Endothelial cell of umbilical vein (primary cell): ENCODE measurements at regions not wholly inside any gene's neighbourhood (a gene's known extent, or its start where the extent isn't known, plus 50 kb on each side); places are given as distances from the start of the nearest gene placed in this dataset.

Source experiments
- BruUV-seq: library from RNA; stranded (reverse); fragments of 400-500 nt; replicated peaks from 2 replicates; lab custom pipeline; 2021; lab: Mats Ljungman, UMichigan
- CTCF ChIA-PET: fragments of 300-600, 350-600 bp; sonication (Branson Sonifier 250); formaldehyde crosslinking; loops from one replicate; lab custom pipeline; 2021; ENCODE audit warnings: antibody characterized with exemption, inconsistent platforms; lab: Charles Lee
- POLR2A ChIA-PET: fragments of 300-600, 350-600 bp; sonication (Branson Sonifier 250); formaldehyde crosslinking; loops from one replicate; lab custom pipeline; 2021; ENCODE audit warnings: antibody characterized with exemption, inconsistent platforms; lab: Charles Lee
- DNase-seq: peaks from one replicate; pipeline ENCODE4 v3.0.0-alpha.2; 2011; ENCODE audit warnings: low read depth, low spot score
- FAIRE-seq: peaks from 2 replicates; lab custom pipeline; 2011; peaks lifted over from hg19 to GRCh38; lab: Jason Lieb, UNC
- H2AFZ ChIP-seq: 2 replicates; pipeline ENCODE4 v1.6.0; 2012; ENCODE audit warnings: low read depth, low read length, control low read depth, inconsistent platforms
- H3K27ac ChIP-seq: 2 replicates; pipeline ENCODE4 v1.5.1; 2011; ENCODE audit warnings: low read depth, mild to moderate bottlenecking, control low read depth, low read length, moderate library complexity; ENCODE audit not compliant: insufficient read depth
- H3K27me3 ChIP-seq, 2 experiments: 2 replicates each; pipeline versions ENCODE4 v1.6.0 to v1.6.1; 2011; ENCODE audit warnings: low read length in 2 of 2, mixed read lengths in 1 of 2; ENCODE audit not compliant: control insufficient read depth in 2 of 2, insufficient read depth in 2 of 2
- H3K36me3 ChIP-seq, 2 experiments: 2 replicates in 1 of 2; 3 replicates in 1 of 2; pipeline ENCODE4 v1.5.1; 2011; ENCODE audit warnings: low read length in 2 of 2, mild to moderate bottlenecking in 1 of 2, moderate library complexity in 1 of 2; ENCODE audit not compliant: control insufficient read depth in 2 of 2, insufficient read depth in 2 of 2; ENCODE audit errors: extremely low read depth in 1 of 2
- H3K4me1 ChIP-seq: 3 replicates; pipeline ENCODE4 v1.5.1; 2011; ENCODE audit warnings: mild to moderate bottlenecking, low read length; ENCODE audit not compliant: control insufficient read depth, insufficient read depth; ENCODE audit errors: extremely low read depth
- H3K4me2 ChIP-seq: 2 replicates; pipeline ENCODE4 v1.6.1; 2011; ENCODE audit warnings: low read length, control low read depth, mixed read lengths; ENCODE audit not compliant: insufficient read depth
- H3K4me3 ChIP-seq, 3 experiments: fragments of 200-600 bp in 1 of 3; sonication (generic), shearing (Covaris generic) in 1 of 3; replicated peaks in 1 of 3; 2 replicates each; pipeline ENCODE4 v1.5.1; 2011 to 2016; ENCODE audit warnings: control low read depth in 3 of 3, low read length in 3 of 3, mild to moderate bottlenecking in 2 of 3, inconsistent platforms in 1 of 3, low read depth in 1 of 3, moderate library complexity in 1 of 3; ENCODE audit not compliant: insufficient read depth in 1 of 3
- H3K79me2 ChIP-seq: 2 replicates; pipeline ENCODE4 v1.6.0; 2012; ENCODE audit warnings: low read length, inconsistent platforms; ENCODE audit not compliant: control insufficient read depth, insufficient read depth
- H3K9ac ChIP-seq: replicated peaks from 2 replicates; pipeline ENCODE3; 2011; ENCODE audit warnings: low read length, control low read depth; ENCODE audit not compliant: insufficient read depth; ENCODE audit errors: extremely low read depth
- H3K9me1 ChIP-seq: replicated peaks from 3 replicates; pipeline ENCODE4 v1.6.0; 2011; ENCODE audit warnings: mild to moderate bottlenecking, low read length; ENCODE audit not compliant: control insufficient read depth, insufficient read depth; ENCODE audit errors: extremely low read depth
- H3K9me3 ChIP-seq: replicated peaks from 2 replicates; pipeline ENCODE4 v1.5.1; 2012; ENCODE audit warnings: low read length, inconsistent platforms; ENCODE audit not compliant: control insufficient read depth, insufficient read depth
- H4K20me1 ChIP-seq: replicated peaks from 2 replicates; pipeline ENCODE3; 2011; ENCODE audit warnings: mild to moderate bottlenecking, low read length; ENCODE audit not compliant: control insufficient read depth, insufficient read depth; ENCODE audit errors: extremely low read depth
- EZH2 ChIP-seq: IDR thresholded peaks from 2 replicates; pipeline ENCODE4 v1.6.1; 2012; ENCODE audit warnings: borderline replicate concordance, low read depth, mild to moderate bottlenecking, moderate library complexity, low read length, inconsistent platforms; ENCODE audit not compliant: severe bottlenecking
- FOS ChIP-seq: IDR thresholded peaks from 2 replicates; pipeline ENCODE4 v1.6.1; 2011; ENCODE audit warnings: mild to moderate bottlenecking, low read length, moderate library complexity, borderline replicate concordance; ENCODE audit not compliant: insufficient read depth
- GATA2 ChIP-seq: IDR thresholded peaks from 2 replicates; pipeline ENCODE4 v1.7.0; 2011; ENCODE audit warnings: low read depth, mild to moderate bottlenecking, moderate library complexity, mixed read lengths, low read length; ENCODE audit not compliant: insufficient read length, insufficient read depth
- JUN ChIP-seq: IDR thresholded peaks from 2 replicates; pipeline ENCODE4 v1.6.1; 2011; ENCODE audit warnings: borderline replicate concordance, low read depth; ENCODE audit not compliant: insufficient read length, insufficient read depth
- MYC ChIP-seq: IDR thresholded peaks from one replicate; pipeline ENCODE4 v1.6.1; 2011; ENCODE audit warnings: mild to moderate bottlenecking, low read depth, low read length
- POLR2A ChIP-seq: IDR thresholded peaks from 2 replicates; pipeline ENCODE4 v1.6.1; 2012; ENCODE audit warnings: low read depth, mild to moderate bottlenecking, control low read depth, low read length
- POLR2AphosphoS5 ChIP-seq: IDR thresholded peaks from 2 replicates; pipeline ENCODE4 v1.6.1; 2012; ENCODE audit warnings: low read depth, mild to moderate bottlenecking, control low read depth, low read length, moderate library complexity; ENCODE audit not compliant: insufficient read depth
- dilution Hi-C: fragments of 300-500 bp; cut with MboI; formaldehyde crosslinking; loops from one replicate; pipeline ENCODE4 v1.15.0; 2019; ENCODE audit warnings: low sequenced_read_pairs; ENCODE audit not compliant: extremely low pct_ligation_motif_present
- intact Hi-C: fragments of 100-400 bp; cut with micrococcal nuclease; formaldehyde crosslinking; loops from one replicate; pipeline ENCODE4 v1.10.0; 2022
- TF ChIP-seq, protein P1 (sequence below): IDR thresholded peaks from 2 replicates; pipeline ENCODE4 v1.6.1; 2011; ENCODE audit not compliant: insufficient read depth, insufficient read length
- TF ChIP-seq, protein P2 (sequence below), 2 donors: IDR thresholded peaks; 1 replicate in 1 of 2; 2 replicates in 1 of 2; pipeline ENCODE4 v1.5.1; 2011; ENCODE audit warnings: low read length in 2 of 2, mild to moderate bottlenecking in 2 of 2, moderate library complexity in 2 of 2, control low read depth in 1 of 2, inconsistent platforms in 1 of 2, low read depth in 1 of 2; ENCODE audit not compliant: insufficient read depth in 1 of 2; ENCODE audit errors: extremely low read depth in 1 of 2

DNA sequence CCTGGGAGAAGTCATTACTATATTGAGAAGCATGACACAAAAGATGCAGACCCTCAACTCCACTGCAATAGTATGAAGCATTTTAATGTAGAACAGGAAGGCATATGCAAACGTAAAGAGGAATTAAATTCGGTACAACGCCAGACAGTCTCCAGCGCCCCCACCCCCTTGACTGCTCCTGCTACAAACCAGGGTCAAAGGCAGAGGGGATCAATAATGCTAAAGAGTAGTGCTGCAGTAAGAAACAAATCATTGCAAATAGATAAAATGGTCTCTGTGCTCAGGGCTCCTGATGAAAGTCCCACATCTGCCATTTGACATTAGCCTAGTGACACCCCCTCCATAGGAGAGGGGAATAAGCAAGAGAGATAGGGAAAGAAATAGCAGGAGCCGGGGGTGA lies 164.9 kb upstream of the BLID start:
- Histone ChIP-seq H3K9me3 (no peaks in the 10 kb centered on the region), H3K9me1 (no peaks in the 10 kb centered on the region), H3K4me3 (no peak overlapping the region), H3K9ac (no peak overlapping the region), H3K4me2 (no peak overlapping the region), H3K27ac (no peak overlapping the region), H3K27me3 (no peaks in the 10 kb centered on the region), H3K79me2 (no peaks in the 10 kb centered on the region), H2AFZ (no peak overlapping the region), H3K36me3 (no peaks in the 10 kb centered on the region), H4K20me1 (no peaks in the 10 kb centered on the region), H3K4me1 (no peaks in the 10 kb centered on the region)
- ChIA-PET POLR2A (no interaction called here), CTCF (no interaction called here)
- BruUV-seq = no TSS peak
- DNase-seq (no peak), FAIRE-seq (no peak)
- TF ChIP-seq POLR2A (no peak), POLR2AphosphoS5 (no peak), JUN (no peak), FOS (no peak)
- dilution Hi-C loops = no loop called here
- intact Hi-C loops = no loop called here

DNA sequence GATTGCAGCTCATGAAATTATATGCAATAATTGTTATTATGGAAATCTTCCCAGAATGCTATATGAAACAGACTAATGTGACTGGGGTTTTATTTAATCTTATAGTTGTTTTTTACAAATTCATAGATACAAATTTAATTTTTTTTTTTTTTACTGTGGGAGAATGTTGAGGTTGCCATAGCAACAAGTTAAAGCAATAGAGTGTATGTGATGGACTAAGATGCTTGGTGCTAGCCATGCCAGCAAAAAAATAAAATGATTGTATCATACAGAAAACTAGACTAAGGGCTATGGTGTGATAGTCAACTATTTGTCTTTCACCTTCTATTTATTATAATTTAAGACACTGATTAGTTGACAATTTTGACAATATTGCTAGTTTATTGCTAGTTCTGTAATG lies 163.2 kb upstream of the BLID start:
- no peaks in the 10 kb centered on the region for H4K20me1 ChIP-seq
- DNase-seq = no peak
- no peaks in the 10 kb centered on the region for H3K9me1 ChIP-seq
- TF ChIP-seq FOS (no peak), GATA2 (no peak), EZH2 (no peak), MYC (no peak), JUN (no peak), POLR2A (no peak), POLR2AphosphoS5 (no peak)
- TF ChIP-seq, protein P1, sequence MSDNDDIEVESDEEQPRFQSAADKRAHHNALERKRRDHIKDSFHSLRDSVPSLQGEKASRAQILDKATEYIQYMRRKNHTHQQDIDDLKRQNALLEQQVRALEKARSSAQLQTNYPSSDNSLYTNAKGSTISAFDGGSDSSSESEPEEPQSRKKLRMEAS = no peak
- TF ChIP-seq, protein P2, sequence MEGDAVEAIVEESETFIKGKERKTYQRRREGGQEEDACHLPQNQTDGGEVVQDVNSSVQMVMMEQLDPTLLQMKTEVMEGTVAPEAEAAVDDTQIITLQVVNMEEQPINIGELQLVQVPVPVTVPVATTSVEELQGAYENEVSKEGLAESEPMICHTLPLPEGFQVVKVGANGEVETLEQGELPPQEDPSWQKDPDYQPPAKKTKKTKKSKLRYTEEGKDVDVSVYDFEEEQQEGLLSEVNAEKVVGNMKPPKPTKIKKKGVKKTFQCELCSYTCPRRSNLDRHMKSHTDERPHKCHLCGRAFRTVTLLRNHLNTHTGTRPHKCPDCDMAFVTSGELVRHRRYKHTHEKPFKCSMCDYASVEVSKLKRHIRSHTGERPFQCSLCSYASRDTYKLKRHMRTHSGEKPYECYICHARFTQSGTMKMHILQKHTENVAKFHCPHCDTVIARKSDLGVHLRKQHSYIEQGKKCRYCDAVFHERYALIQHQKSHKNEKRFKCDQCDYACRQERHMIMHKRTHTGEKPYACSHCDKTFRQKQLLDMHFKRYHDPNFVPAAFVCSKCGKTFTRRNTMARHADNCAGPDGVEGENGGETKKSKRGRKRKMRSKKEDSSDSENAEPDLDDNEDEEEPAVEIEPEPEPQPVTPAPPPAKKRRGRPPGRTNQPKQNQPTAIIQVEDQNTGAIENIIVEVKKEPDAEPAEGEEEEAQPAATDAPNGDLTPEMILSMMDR (IDR thresholded peaks at IDR 0.05; ENCODE audit: extremely low read depth in 1 of 2, insufficient read depth in 1 of 2, low read depth in 1 of 2, low read length in 2 of 2) = no peak
- dilution Hi-C loops = no loop called here
- intact Hi-C loops = no loop called here
- no peaks in the 10 kb centered on the region for H3K4me1 ChIP-seq
- no peaks in the 10 kb centered on the region for H3K9me3 ChIP-seq
- no peaks in the 10 kb centered on the region for H3K36me3 ChIP-seq
- no peaks in the 10 kb centered on the region for H3K27me3 ChIP-seq
- no peak overlapping the region for H3K27ac ChIP-seq
- no TSS peak for BruUV-seq
- H3K4me3 ChIP-seq = no peak overlapping the region
- H3K9ac ChIP-seq = no peak overlapping the region
- H3K79me2 ChIP-seq = no peaks in the 10 kb centered on the region
- no peak for FAIRE-seq
- ChIA-PET POLR2A (interaction anchor here (0.7 kb wide), 1 partner anchor 283 kb away, joined by 4 read pairs; no protein-coding TSS in a partner anchor), CTCF (no interaction called here)
- H2AFZ ChIP-seq = no peak overlapping the region
- H3K4me2 ChIP-seq = no peak overlapping the region
